Mesenchymal stem cell (in vitro differentiated cells and primary cell): ENCODE measurements at regions not wholly inside any gene's neighbourhood (a gene's known extent, or its start where the extent isn't known, plus 50 kb on each side); places are given as distances from the start of the nearest gene placed in this dataset.

Experiments
- DNase-seq: peaks from one replicate; pipeline ENCODE4 v3.0.0-alpha.2; 2013
- H2AFZ ChIP-seq: one replicate; pipeline ENCODE4 v1.6.1; 2013; ENCODE audit warnings: low read depth, mild to moderate bottlenecking, control low read depth, inconsistent platforms, low read length, moderate library complexity
- H2AK5ac ChIP-seq: 2 replicates; pipeline ENCODE4 v1.6.1; 2013; ENCODE audit warnings: low read length, moderate library complexity, mild to moderate bottlenecking, inconsistent platforms; ENCODE audit not compliant: severe bottlenecking
- H2BK120ac ChIP-seq: one replicate; pipeline ENCODE4 v1.6.1; 2013; ENCODE audit warnings: low read depth, mild to moderate bottlenecking, inconsistent platforms, low read length, moderate library complexity
- H2BK12ac ChIP-seq, 2 experiments: one replicate each; pipeline ENCODE4 v1.6.1; 2013; ENCODE audit warnings: inconsistent platforms in 2 of 2, low read length in 2 of 2, mild to moderate bottlenecking in 2 of 2, moderate library complexity in 2 of 2, control low read depth in 1 of 2
- H2BK15ac ChIP-seq: one replicate; pipeline ENCODE4 v1.6.1; 2013; ENCODE audit warnings: mild to moderate bottlenecking, low read depth, inconsistent platforms; ENCODE audit not compliant: poor library complexity, severe bottlenecking
- H2BK5ac ChIP-seq: 2 replicates; pipeline ENCODE4 v1.6.1; 2013; ENCODE audit warnings: low read depth, mild to moderate bottlenecking, low read length, control low read depth, inconsistent platforms; ENCODE audit not compliant: poor library complexity, severe bottlenecking
- H3K14ac ChIP-seq, 2 experiments: one replicate each; pipeline ENCODE4 v1.6.1; 2013; ENCODE audit warnings: inconsistent platforms in 2 of 2, low read length in 2 of 2, control low read depth in 1 of 2, mild to moderate bottlenecking in 1 of 2, moderate library complexity in 1 of 2
- H3K18ac ChIP-seq, 2 experiments: one replicate each; pipeline ENCODE4 v1.6.1; 2013; ENCODE audit warnings: inconsistent platforms in 2 of 2, low read length in 2 of 2, control low read depth in 1 of 2, low read depth in 1 of 2, mild to moderate bottlenecking in 1 of 2
- H3K23ac ChIP-seq, 2 experiments: one replicate each; pipeline ENCODE4 v1.6.1; 2013; ENCODE audit warnings: inconsistent platforms in 2 of 2, low read length in 2 of 2, mild to moderate bottlenecking in 2 of 2, moderate library complexity in 2 of 2, control low read depth in 1 of 2
- H3K27ac ChIP-seq: 2 replicates; pipeline ENCODE4 v1.5.1; 2013; ENCODE audit warnings: mild to moderate bottlenecking, moderate library complexity, low read length, control low read depth, inconsistent platforms; ENCODE audit not compliant: poor library complexity, severe bottlenecking
- H3K27me3 ChIP-seq, 2 experiments: 2 replicates each; pipeline versions ENCODE4 v1.6.1 to v1.7.0; 2013; ENCODE audit warnings: low read length in 2 of 2, mild to moderate bottlenecking in 2 of 2, moderate library complexity in 2 of 2, control low read depth in 1 of 2, inconsistent platforms in 1 of 2; ENCODE audit not compliant: control insufficient read depth in 1 of 2, insufficient read depth in 1 of 2
- H3K36me3 ChIP-seq, 2 experiments: 2 replicates each; pipeline versions ENCODE4 v1.6.1 to v1.7.0; 2013; ENCODE audit warnings: low read length in 2 of 2, control low read depth in 1 of 2, inconsistent platforms in 1 of 2, low read depth in 1 of 2, mild to moderate bottlenecking in 1 of 2; ENCODE audit not compliant: insufficient read depth in 2 of 2, control insufficient read depth in 1 of 2
- H3K4ac ChIP-seq, 2 experiments: one replicate each; pipeline ENCODE4 v1.6.1; 2013; ENCODE audit warnings: inconsistent platforms in 2 of 2, low read length in 2 of 2, mild to moderate bottlenecking in 2 of 2, moderate library complexity in 2 of 2, control low read depth in 1 of 2, low read depth in 1 of 2
- H3K4me1 ChIP-seq: 2 replicates; pipeline ENCODE4 v1.6.1; 2013; ENCODE audit warnings: low read depth, low read length, control low read depth; ENCODE audit not compliant: control insufficient read depth, insufficient read depth
- H3K4me2 ChIP-seq: 2 replicates; pipeline ENCODE4 v1.6.1; 2013; ENCODE audit warnings: low read length, mild to moderate bottlenecking, inconsistent platforms; ENCODE audit not compliant: poor library complexity, severe bottlenecking
- H3K4me3 ChIP-seq, 2 experiments: 2 replicates each; pipeline versions ENCODE4 v1.5.1 to v1.7.0; 2013; ENCODE audit warnings: low read length in 2 of 2, mild to moderate bottlenecking in 2 of 2, control low read depth in 1 of 2, low read depth in 1 of 2; ENCODE audit not compliant: insufficient read depth in 1 of 2
- H3K79me1 ChIP-seq: replicated peaks from 2 replicates; pipeline ENCODE4 v1.6.1; 2013; ENCODE audit warnings: mild to moderate bottlenecking, control low read depth, low read length, inconsistent platforms; ENCODE audit not compliant: poor library complexity, severe bottlenecking
- H3K9ac ChIP-seq: 2 replicates; pipeline ENCODE4 v1.7.0; 2013; ENCODE audit warnings: mild to moderate bottlenecking, low read length, moderate library complexity
- H3K9me3 ChIP-seq: 2 replicates; pipeline ENCODE4 v1.7.0; 2013; ENCODE audit warnings: mild to moderate bottlenecking, low read length; ENCODE audit not compliant: control insufficient read depth
- H4K8ac ChIP-seq: one replicate; pipeline ENCODE4 v1.6.1; 2013; ENCODE audit warnings: inconsistent platforms, mild to moderate bottlenecking, low read length, moderate library complexity
- H4K91ac ChIP-seq: one replicate; pipeline ENCODE4 v1.6.1; 2013; ENCODE audit warnings: mild to moderate bottlenecking, low read length, inconsistent platforms
- WGBS: methylation state at CpG from one replicate; pipeline ENCODE4 v1.1.7; 2013; ENCODE audit warnings: mixed read lengths; 5-methylcytosine and 5-hydroxymethylcytosine counted together

GRCh38 chr7:9870674-9871073 lies 1103.0 kb upstream of the PHF14 start:
- no peaks in the 10 kb centered on the region for H3K4me1 ChIP-seq
- H3K36me3 ChIP-seq, result no peaks in the 10 kb centered on the region
- H3K18ac ChIP-seq, result no peak overlapping the region
- no peak overlapping the region for H2BK15ac ChIP-seq
- H3K4ac ChIP-seq, result no peak overlapping the region
- H2BK120ac ChIP-seq, result no peak overlapping the region
- no peak overlapping the region for H4K91ac ChIP-seq
- no peak overlapping the region for H2AK5ac ChIP-seq
- no peak overlapping the region for H3K9ac ChIP-seq
- no peaks in the 10 kb centered on the region for H3K27me3 ChIP-seq
- H3K23ac ChIP-seq, result no peak overlapping the region
- 95% methylated on average over 3 of the region's 4 CpGs for WGBS
- no peak overlapping the region for H3K14ac ChIP-seq
- H3K4me2 ChIP-seq, result no peak overlapping the region
- H3K79me1 ChIP-seq, result no peaks in the 10 kb centered on the region
- no peak overlapping the region for H4K8ac ChIP-seq
- H3K4me3 ChIP-seq, result no peak overlapping the region
- peaks cover 18% of the 10 kb centered on the region for H3K9me3 ChIP-seq
- H2BK12ac ChIP-seq, result no peak overlapping the region
- no peak overlapping the region for H2AFZ ChIP-seq
- no peak overlapping the region for H2BK5ac ChIP-seq
- H3K27ac ChIP-seq, result no peak overlapping the region
- DNase-seq, result no peak

- Histone ChIP-seq H3K9ac (no peak overlapping the region), H3K18ac (no peak overlapping the region), H3K4me1 (no peaks in the 10 kb centered on the region), H3K4me2 (no peak overlapping the region), H3K27ac (no peak overlapping the region), H3K4ac (no peak overlapping the region), H3K27me3 (no peaks in the 10 kb centered on the region), H2BK5ac (no peak overlapping the region), H4K8ac (no peak overlapping the region), H3K23ac (no peak overlapping the region), H2BK120ac (no peak overlapping the region), H3K9me3 (peaks cover 14% of the 10 kb centered on the region), H2AK5ac (no peak overlapping the region), H3K79me1 (no peaks in the 10 kb centered on the region), H2AFZ (no peak overlapping the region), H3K14ac (no peak overlapping the region), H2BK15ac (no peak overlapping the region), H4K91ac (no peak overlapping the region), H3K4me3 (no peak overlapping the region), H2BK12ac (no peak overlapping the region), H3K36me3 (no peaks in the 10 kb centered on the region)
- WGBS, result no CpG with 5 or more reads among the region's 1 CpG
- no peak for DNase-seq
Observed at GRCh38 chr7:9874182-9874581, 1099.5 kb upstream of the PHF14 start.

- Histone ChIP-seq H2AK5ac (no peak overlapping the region), H3K18ac (no peak overlapping the region), H2BK15ac (no peak overlapping the region), H4K8ac (no peak overlapping the region), H3K4me1 (no peaks in the 10 kb centered on the region), H2AFZ (no peak overlapping the region), H4K91ac (no peak overlapping the region), H3K9me3 (peaks cover 22% of the 10 kb centered on the region), H3K23ac (no peak overlapping the region), H3K79me1 (no peaks in the 10 kb centered on the region), H3K27ac (no peak overlapping the region), H3K27me3 (no peaks in the 10 kb centered on the region), H3K4me3 (no peak overlapping the region), H3K4ac (no peak overlapping the region), H3K9ac (no peak overlapping the region), H3K4me2 (no peak overlapping the region), H3K36me3 (no peaks in the 10 kb centered on the region), H2BK12ac (no peak overlapping the region), H3K14ac (no peak overlapping the region), H2BK120ac (no peak overlapping the region), H2BK5ac (no peak overlapping the region)
- no peak for DNase-seq
Observed at GRCh38 chr7:9876053-9876452, 1097.6 kb upstream of the PHF14 start.

- Histone ChIP-seq H2BK5ac (no peak overlapping the region), H2AFZ (no peak overlapping the region), H3K27ac (no peak overlapping the region), H3K9ac (no peak overlapping the region), H2BK15ac (no peak overlapping the region), H3K9me3 (peaks cover 50% of the 10 kb centered on the region), H2BK12ac (no peak overlapping the region), H4K8ac (no peak overlapping the region), H2BK120ac (no peak overlapping the region), H3K4ac (no peak overlapping the region), H3K23ac (no peak overlapping the region), H3K18ac (no peak overlapping the region), H3K4me2 (no peak overlapping the region), H3K14ac (no peak overlapping the region), H3K27me3 (no peaks in the 10 kb centered on the region), H3K4me1 (no peaks in the 10 kb centered on the region), H3K79me1 (no peaks in the 10 kb centered on the region), H2AK5ac (no peak overlapping the region), H3K4me3 (no peak overlapping the region), H4K91ac (no peak overlapping the region), H3K36me3 (no peaks in the 10 kb centered on the region)
- no peak for DNase-seq
- WGBS, result 80% methylated on average over 2 of the region's 2 CpGs
Observed at GRCh38 chr7:9889554-9889953, 1084.1 kb upstream of the PHF14 start.
